ENCODE measurements at regions not wholly inside any gene's neighbourhood (a gene's known extent, or its start where the extent isn't known, plus 50 kb on each side); places are given as distances from the start of the nearest gene placed in this dataset.

DNA sequence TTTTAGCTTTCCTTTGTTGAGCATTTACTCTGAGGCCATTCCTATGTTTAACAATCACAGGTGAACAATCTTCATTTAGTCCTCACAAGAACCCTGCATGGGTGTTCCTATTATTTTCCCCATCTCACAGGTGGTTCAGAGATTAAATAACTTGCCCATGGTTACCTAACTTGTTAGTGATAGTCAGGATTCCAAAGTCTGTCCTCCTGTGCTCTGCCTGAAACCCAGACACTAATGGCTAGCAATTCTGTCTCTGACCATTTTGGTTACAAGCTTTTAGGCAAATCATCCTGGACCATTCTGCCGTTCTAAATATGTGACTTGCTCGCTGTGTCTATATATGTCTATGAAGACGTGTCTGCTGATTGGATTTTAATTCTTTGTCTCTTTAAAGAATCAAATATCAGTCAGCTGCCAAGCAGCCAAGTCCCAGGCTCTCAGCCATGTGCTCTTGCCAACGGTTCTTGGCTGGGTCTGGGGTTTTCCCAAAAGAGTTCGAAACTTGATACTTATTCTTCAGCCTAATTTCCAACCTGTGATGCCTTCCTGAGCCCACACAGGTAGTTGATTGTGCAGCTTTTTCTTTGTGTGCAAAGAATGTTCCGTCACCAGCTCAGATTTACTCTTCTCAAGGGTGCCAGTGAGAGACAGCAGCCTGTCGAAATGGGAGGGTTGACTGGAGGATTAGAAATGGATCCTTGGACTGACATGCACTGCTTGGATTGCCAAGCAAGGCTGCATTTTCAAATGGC lies 121.7 kb downstream of the NREP start:
- in situ Hi-C loops (cut with HindIII; ENCODE audit: low sequenced_read_pairs): no loop called here
- TF ChIP-seq CTCF (IDR thresholded peaks at IDR 0.05; ENCODE audit: low read depth, low read length, missing control alignments): no peak
- H3K4me3 ChIP-seq (ENCODE audit: low read depth, low read length): no peak overlapping the region
- DNase-seq (ENCODE audit: low read depth): no peak

GRCh38 chr5:111631328-111631727 lies 119.0 kb upstream of the STARD4 start:
- TF ChIP-seq CTCF (IDR thresholded peaks at IDR 0.05; ENCODE audit: low read depth, low read length, missing control alignments): no peak
- no peak overlapping the region for H3K4me3 ChIP-seq (ENCODE audit: low read depth, low read length)
- no peak for DNase-seq (ENCODE audit: low read depth)
- in situ Hi-C loops (cut with HindIII; ENCODE audit: low sequenced_read_pairs): no loop called here

DNA sequence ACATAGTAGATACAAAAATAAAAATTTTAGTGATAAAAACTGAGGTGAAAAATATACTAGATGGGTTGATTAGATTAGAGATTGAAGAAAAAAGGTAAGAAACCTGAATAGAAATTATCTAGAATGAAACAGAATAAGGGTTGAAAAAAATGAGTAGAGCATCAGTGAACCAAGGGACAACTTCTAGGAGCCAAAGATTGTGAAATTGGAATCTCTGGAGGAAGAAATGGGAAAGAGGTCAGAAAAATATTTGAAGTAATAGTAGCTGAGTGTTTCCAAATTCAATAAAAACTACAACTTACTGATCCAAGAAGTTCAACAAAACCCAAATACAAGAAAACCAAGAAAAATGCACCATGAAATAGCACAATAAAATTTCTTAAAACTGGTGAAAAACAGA lies 116.6 kb upstream of the STARD4 start:
- TF ChIP-seq CTCF (IDR thresholded peaks at IDR 0.05; ENCODE audit: low read depth, low read length, missing control alignments): no peak
- in situ Hi-C loops (cut with HindIII; ENCODE audit: low sequenced_read_pairs): no loop called here
- H3K4me3 ChIP-seq (ENCODE audit: low read depth, low read length): no peak overlapping the region
- no peak for DNase-seq (ENCODE audit: low read depth)

- DNase-seq (ENCODE audit: low read depth): no peak
- in situ Hi-C loops (cut with HindIII; ENCODE audit: low sequenced_read_pairs): no loop called here
- TF ChIP-seq CTCF (IDR thresholded peaks at IDR 0.05; ENCODE audit: low read depth, low read length, missing control alignments): no peak
- no peak overlapping the region for H3K4me3 ChIP-seq (ENCODE audit: low read depth, low read length)
These were observed 115.5 kb upstream of the STARD4 start for GRCh38 chr5:111627862-111628261.

GRCh38 chr5:111626473-111627148 lies 114.3 kb upstream of the STARD4 start:
- no peak overlapping the region for H3K4me3 ChIP-seq (ENCODE audit: low read depth, low read length)
- TF ChIP-seq CTCF (IDR thresholded peaks at IDR 0.05; ENCODE audit: low read depth, low read length, missing control alignments): no peak
- no peak for DNase-seq (ENCODE audit: low read depth)
- in situ Hi-C loops (cut with HindIII; ENCODE audit: low sequenced_read_pairs): no loop called here

GRCh38 chr5:111618623-111619271 lies 106.4 kb upstream of the STARD4 start:
- no peak for TF ChIP-seq CTCF (IDR thresholded peaks at IDR 0.05; ENCODE audit: low read depth, low read length, missing control alignments)
- no peak for DNase-seq (ENCODE audit: low read depth)
- in situ Hi-C loops (cut with HindIII; ENCODE audit: low sequenced_read_pairs): no loop called here

More at GRCh38 chr5:111618623-111619271, 106.4 kb upstream of the STARD4 start:
- no peak overlapping the region for H3K4me3 ChIP-seq (ENCODE audit: low read depth, low read length)

Measured in astrocyte of the cerebellum (primary cell).